Erythroblast (primary cell): ENCODE measurements at regions not wholly inside any gene's neighbourhood (a gene's known extent, or its start where the extent isn't known, plus 50 kb on each side); places are given as distances from the start of the nearest gene placed in this dataset.

ENCODE experiments used
- GATA1 ChIP-seq: IDR thresholded peaks from 2 replicates; pipeline ENCODE4 v1.6.1; 2011; ENCODE audit warnings: low read depth, mild to moderate bottlenecking, control low read depth, low read length, moderate library complexity
- POLR2A ChIP-seq: IDR thresholded peaks from 2 replicates; pipeline ENCODE4 v1.6.1; 2011; ENCODE audit warnings: mild to moderate bottlenecking, low read length

- TF ChIP-seq POLR2A, result no peak
- no peak for TF ChIP-seq GATA1
Measured at GRCh38 chr14:106737021-106737420, 1210.6 kb downstream of the TMEM121 start.
